22Rv1 (cell line): ENCODE measurements at regions not wholly inside any gene's neighbourhood (a gene's known extent, or its start where the extent isn't known, plus 50 kb on each side); places are given as distances from the start of the nearest gene placed in this dataset.

Experiments used
- H3K27ac ChIP-seq: fragments of 450-650 bp; 2 replicates; pipeline ENCODE4 v1.5.1; 2017
- CTCF ChIP-seq: fragments of 450-650 bp; IDR thresholded peaks from 2 replicates; pipeline ENCODE4 v1.5.1; 2017; ENCODE audit warnings: mild to moderate bottlenecking
- ZFX ChIP-seq: fragments of 450-650 bp; IDR thresholded peaks from 2 replicates; pipeline ENCODE4 v1.6.1; 2017; ENCODE audit warnings: antibody characterized with exemption, borderline replicate concordance

DNA sequence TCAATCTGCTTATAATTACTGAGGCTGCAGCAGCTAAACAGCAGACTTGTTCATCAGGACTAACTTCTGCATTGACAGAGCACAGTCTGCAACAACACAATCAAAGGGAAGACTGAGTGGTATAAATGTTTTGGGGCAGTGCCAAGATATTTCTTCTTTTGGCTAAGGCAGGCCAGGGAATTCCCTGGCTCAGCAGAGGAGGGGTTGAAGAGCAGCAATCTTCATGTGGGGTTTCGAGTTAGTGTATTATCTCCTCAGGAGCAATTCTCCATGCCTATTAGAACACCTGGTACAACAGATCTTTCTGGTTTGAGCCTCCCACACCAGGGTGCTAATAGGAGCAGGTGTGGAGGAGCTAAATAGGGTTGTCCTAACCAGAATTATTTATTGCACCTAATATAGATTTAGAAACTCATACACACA is 103.0 kb upstream of the STK17B start:
- TF ChIP-seq ZFX (no peak), CTCF (no peak)
- no peak overlapping the region for H3K27ac ChIP-seq

DNA sequence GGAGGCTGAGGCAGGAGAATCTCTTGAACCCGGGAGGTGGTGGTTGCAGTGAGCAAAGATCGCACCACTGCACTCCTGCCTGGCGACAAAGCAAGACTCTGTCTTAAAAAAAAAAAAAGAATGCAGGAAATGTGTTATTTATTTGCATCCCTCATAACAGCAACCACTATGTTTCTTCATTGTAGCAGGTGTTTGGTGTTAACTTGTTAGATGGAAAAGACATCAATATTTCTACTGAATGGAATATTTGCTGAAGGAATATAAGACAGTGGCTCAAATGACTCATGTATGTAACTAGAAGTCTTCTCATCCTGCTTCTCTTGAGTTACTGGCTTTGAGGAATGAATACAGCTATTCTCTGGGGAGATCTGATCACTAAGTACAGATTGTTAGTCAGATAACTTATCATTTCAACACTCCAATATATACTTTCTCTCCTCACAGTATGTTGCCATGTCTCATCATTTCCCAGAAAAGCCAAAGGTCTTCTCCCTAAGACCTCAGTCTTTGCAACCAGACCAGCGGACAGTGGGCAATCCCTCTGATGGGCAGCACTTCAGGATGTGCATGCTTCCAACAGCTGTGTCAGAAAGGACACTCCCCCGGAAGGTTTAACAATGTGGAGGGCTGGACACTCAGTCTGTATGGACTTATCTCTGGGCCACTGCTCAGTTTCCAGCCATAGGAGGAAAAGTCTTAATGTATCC is 104.4 kb upstream of the STK17B start:
- no peak for TF ChIP-seq ZFX
- no peak for TF ChIP-seq CTCF
- H3K27ac ChIP-seq: no peak overlapping the region

DNA sequence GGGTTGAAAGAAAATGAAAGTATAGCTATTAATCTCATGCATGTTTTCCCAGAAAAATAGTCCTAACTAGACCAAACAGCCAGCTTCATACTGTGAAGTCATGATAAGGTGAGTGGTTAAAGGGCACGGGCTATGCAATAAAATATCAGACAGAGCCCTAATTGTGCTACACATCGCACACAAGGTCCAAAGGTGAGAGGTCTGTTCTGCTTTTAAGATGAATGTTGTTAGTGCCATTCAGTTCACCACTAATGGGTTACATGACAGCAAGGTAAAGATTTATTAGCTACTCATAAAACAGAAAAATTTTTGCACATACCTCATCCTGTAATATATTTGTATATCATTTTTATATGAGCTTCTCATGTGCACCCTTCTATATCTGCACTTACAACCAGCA is 105.0 kb upstream of the STK17B start:
- H3K27ac ChIP-seq: no peak overlapping the region
- TF ChIP-seq ZFX (no peak), CTCF (no peak)

- no peak overlapping the region for H3K27ac ChIP-seq
- TF ChIP-seq CTCF: peak; percentile 61
- no peak for TF ChIP-seq ZFX
Measured at GRCh38 chr2:196277002-196277401, 105.6 kb upstream of the STK17B start.

DNA sequence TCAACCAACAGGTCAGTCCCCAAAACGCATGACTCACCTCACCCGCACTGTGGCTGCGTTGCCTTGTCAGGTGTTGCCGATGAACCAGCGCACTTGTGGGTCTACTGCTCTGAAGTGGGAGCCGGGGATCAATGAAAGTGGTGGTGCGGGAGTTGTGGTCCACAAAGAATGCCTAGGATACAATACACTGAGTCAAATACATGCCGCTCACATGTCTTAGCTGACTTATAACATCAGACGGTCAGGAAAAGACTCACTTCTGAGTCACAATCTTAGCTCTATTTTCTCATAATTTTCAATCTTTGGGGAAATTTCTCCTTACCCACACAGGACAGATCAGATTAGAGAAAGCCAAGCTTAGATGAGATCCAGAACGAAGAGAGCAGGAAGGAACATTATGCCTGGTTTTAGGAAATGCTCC is 107.1 kb upstream of the STK17B start:
- TF ChIP-seq CTCF (no peak), ZFX (no peak)
- no peak overlapping the region for H3K27ac ChIP-seq

DNA sequence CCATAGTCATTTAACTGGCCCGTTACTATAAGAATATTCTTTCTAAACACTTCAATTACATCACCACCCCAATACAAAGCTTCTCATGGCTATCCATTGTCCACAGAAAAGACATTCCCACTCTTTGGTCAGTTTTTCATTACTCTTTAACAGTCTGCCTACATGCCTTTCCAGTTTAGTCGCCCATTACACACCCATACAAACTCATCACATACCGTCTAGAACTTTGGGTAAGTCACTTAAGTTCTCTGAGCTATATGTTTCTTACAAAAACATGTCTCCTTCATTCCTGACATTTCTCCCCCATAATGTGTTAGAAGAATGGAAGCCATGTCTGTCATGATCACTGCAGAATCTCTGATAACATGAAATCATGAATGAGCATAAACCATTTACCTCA is 108.2 kb upstream of the STK17B start:
- H3K27ac ChIP-seq: no peak overlapping the region
- TF ChIP-seq CTCF (no peak), ZFX (no peak)

- no peak overlapping the region for H3K27ac ChIP-seq
- TF ChIP-seq CTCF (no peak), ZFX (no peak)
Measured at GRCh38 chr2:196284144-196284844, 112.9 kb upstream of the STK17B start.
